ENCODE measurements at regions not wholly inside any gene's neighbourhood (a gene's known extent, or its start where the extent isn't known, plus 50 kb on each side); places are given as distances from the start of the nearest gene placed in this dataset.

GRCh38 chr21:37967036-37967435, 50.8 kb upstream of the KCNJ6 start:
- DNase-seq = no peak

- DNase-seq = no peak
Measured at GRCh38 chr21:37968744-37969143, 52.5 kb upstream of the KCNJ6 start.

- DNase-seq = no peak
Measured at GRCh38 chr21:37970548-37970947, 54.3 kb upstream of the KCNJ6 start.

- no peak for DNase-seq
Measured at GRCh38 chr21:37971390-37971950, 55.2 kb upstream of the KCNJ6 start.

GRCh38 chr21:37974081-37974480, 57.8 kb upstream of the KCNJ6 start:
- no peak for DNase-seq

GRCh38 chr21:37982496-37983318, 66.5 kb upstream of the KCNJ6 start:
- no peak for DNase-seq

GRCh38 chr21:37983336-37984095, 67.3 kb upstream of the KCNJ6 start:
- DNase-seq = no peak

GRCh38 chr21:37984416-37984815, 68.2 kb upstream of the KCNJ6 start:
- no peak for DNase-seq

GRCh38 chr21:37986000-37986399, 69.7 kb upstream of the KCNJ6 start:
- no peak for DNase-seq

GRCh38 chr21:37986751-37987399, 70.6 kb upstream of the KCNJ6 start:
- no peak for DNase-seq

- no peak for DNase-seq
Measured at GRCh38 chr21:37987668-37988067, 71.4 kb upstream of the KCNJ6 start.

- DNase-seq = no peak
Measured at GRCh38 chr21:37993071-37993470, 76.8 kb upstream of the KCNJ6 start.

GRCh38 chr21:37994211-37994610, 78.0 kb upstream of the KCNJ6 start:
- DNase-seq = no peak

GRCh38 chr21:38012672-38013071, 96.4 kb upstream of the KCNJ6 start:
- no peak for DNase-seq

GRCh38 chr21:38013741-38014140, 97.5 kb upstream of the KCNJ6 start:
- no peak for DNase-seq

- DNase-seq = no peak
Measured at GRCh38 chr21:38014298-38014697, 98.0 kb upstream of the KCNJ6 start.

- DNase-seq = no peak
Measured at GRCh38 chr21:38027901-38028498, 111.7 kb upstream of the KCNJ6 start.

GRCh38 chr21:38032082-38032801, 116.0 kb upstream of the KCNJ6 start:
- no peak for DNase-seq

GRCh38 chr21:38036016-38036415, 119.8 kb upstream of the KCNJ6 start:
- no peak for DNase-seq

- no peak for DNase-seq
Measured at GRCh38 chr21:38037416-38037815, 121.2 kb upstream of the KCNJ6 start.

- no peak for DNase-seq
Measured at GRCh38 chr21:38039369-38039768, 123.1 kb upstream of the KCNJ6 start.

- DNase-seq = no peak
Measured at GRCh38 chr21:38039841-38040240, 123.6 kb upstream of the KCNJ6 start.
